GM12878 (cell line): ENCODE measurements at regions not wholly inside any gene's neighbourhood (a gene's known extent, or its start where the extent isn't known, plus 50 kb on each side); places are given as distances from the start of the nearest gene placed in this dataset.

ENCODE experiments used
- BCL11A ChIP-seq: IDR thresholded peaks from 2 replicates; pipeline ENCODE4 v1.6.1; 2011; ENCODE audit warnings: low read depth, low read length
- CBFB ChIP-seq: IDR thresholded peaks from 2 replicates; pipeline ENCODE4 v1.6.1; 2016; ENCODE audit warnings: antibody characterized with exemption, low read depth
- CREM ChIP-seq: IDR thresholded peaks from 2 replicates; pipeline ENCODE4 v1.6.1; 2014; ENCODE audit warnings: antibody characterized with exemption, low read depth
- E2F8 ChIP-seq: fragments of 450-650 bp; IDR thresholded peaks from 2 replicates; pipeline ENCODE4 v1.6.1; 2018; ENCODE audit warnings: mild to moderate bottlenecking, low read depth, moderate library complexity; ENCODE audit not compliant: partially characterized antibody
- GATAD2B ChIP-seq: fragments of 450-650 bp; conservative IDR thresholded peaks from 2 replicates; pipeline ENCODE4 v1.6.1; 2017; ENCODE audit warnings: low read depth, mild to moderate bottlenecking, moderate library complexity
- HSF1 ChIP-seq: fragments of 150-350 bp; IDR thresholded peaks from 2 replicates; pipeline ENCODE4 v1.6.1; 2014; ENCODE audit warnings: mild to moderate bottlenecking, low read depth, low read length
- MTA3 ChIP-seq: IDR thresholded peaks from 2 replicates; pipeline ENCODE4 v1.6.1; 2012; ENCODE audit warnings: low read length, inconsistent platforms, borderline replicate concordance
- PRDM15 ChIP-seq: fragments of 450-650 bp; formaldehyde crosslinking; IDR thresholded peaks from 2 replicates; pipeline ENCODE4 v1.4.0; 2020; ENCODE audit warnings: mild to moderate bottlenecking, moderate library complexity
- ZNF24 ChIP-seq: fragments of 450-650 bp; IDR thresholded peaks from 2 replicates; pipeline ENCODE4 v1.6.1; 2017; ENCODE audit warnings: antibody characterized with exemption, mild to moderate bottlenecking

- TF ChIP-seq E2F8 (no peak), HSF1 (no peak), PRDM15 (CRISPR knock-in tag) (no peak), GATAD2B (no peak), CBFB (no peak), ZNF24 (no peak), BCL11A (no peak), MTA3 (no peak), CREM (no peak)
- TF ChIP-seq, all 136 proteins: peak for 0
These were observed 390.7 kb downstream of the PLK2 start (continued) for GRCh38 chr5:58069016-58069705.
